A673 (cell line): ENCODE measurements at regions not wholly inside any gene's neighbourhood (a gene's known extent, or its start where the extent isn't known, plus 50 kb on each side); places are given as distances from the start of the nearest gene placed in this dataset.
"Not testable (repeated sequence)": the region's sequence is repeated elsewhere in the genome, so short reads cannot be mapped to it uniquely, and the experiment has no call there.

Source experiments
- BruUV-seq: library from RNA; stranded (reverse); fragments of 400-500 nt; replicated peaks from 2 replicates; lab custom pipeline; 2021; lab: Mats Ljungman, UMichigan
- CTCF ChIA-PET: fragments of 300-600 bp; sonication (Branson Sonifier 250); formaldehyde crosslinking; loops from one replicate; lab custom pipeline; 2022; ENCODE audit warnings: antibody characterized with exemption; lab: Charles Lee
- POLR2A ChIA-PET: fragments of 300-600 bp; sonication (Branson Sonifier 250); formaldehyde crosslinking; loops from one replicate; lab custom pipeline; 2022; ENCODE audit warnings: antibody characterized with exemption; ENCODE audit not compliant: low non-redundant PET; lab: Charles Lee
- DNase-seq: peaks from one replicate; pipeline ENCODE4 v3.0.0-alpha.2; 2015; ENCODE audit warnings: low spot score
- H3K27ac ChIP-seq: fragments of 200-600 bp; sonication (generic); 2 replicates; pipeline ENCODE4 v1.5.1; 2016; ENCODE audit warnings: mixed run types, low read depth, mild to moderate bottlenecking, mixed read lengths, antibody characterized with exemption, low read length; ENCODE audit not compliant: poor library complexity, severe bottlenecking
- H3K27me3 ChIP-seq: fragments of 200-600 bp; sonication (generic); replicated peaks from 2 replicates; pipeline ENCODE4 v1.6.1; 2017; ENCODE audit warnings: mixed run types, low read depth, mild to moderate bottlenecking, mixed read lengths, antibody characterized with exemption, low read length; ENCODE audit not compliant: insufficient read depth, poor library complexity
- H3K36me3 ChIP-seq: fragments of 200-600 bp; sonication (generic); 2 replicates; pipeline ENCODE4 v1.6.1; 2016; ENCODE audit warnings: mixed run types, mild to moderate bottlenecking, mixed read lengths, antibody characterized with exemption, low read length; ENCODE audit not compliant: insufficient read depth, poor library complexity, severe bottlenecking
- H3K4me1 ChIP-seq: fragments of 200-600 bp; sonication (generic); 2 replicates; pipeline ENCODE4 v1.6.1; 2017; ENCODE audit warnings: mixed run types, mild to moderate bottlenecking, mixed read lengths, antibody characterized with exemption, low read length; ENCODE audit not compliant: insufficient read depth, poor library complexity, severe bottlenecking
- H3K4me3 ChIP-seq: fragments of 200-600 bp; sonication (generic); 2 replicates; pipeline ENCODE4 v1.5.1; 2016; ENCODE audit warnings: low read depth, mixed run types, mild to moderate bottlenecking, mixed read lengths, low read length; ENCODE audit not compliant: poor library complexity, severe bottlenecking
- H3K9me3 ChIP-seq: fragments of 200-600 bp; sonication (generic); 2 replicates; pipeline ENCODE4 v1.6.1; 2016; ENCODE audit warnings: mixed run types, low read depth, mild to moderate bottlenecking, mixed read lengths, antibody characterized with exemption, low read length; ENCODE audit not compliant: poor library complexity, severe bottlenecking
- EZH2 ChIP-seq: fragments of 200-600 bp; sonication (generic); IDR thresholded peaks from 2 replicates; pipeline ENCODE4 v1.6.1; 2017; ENCODE audit warnings: borderline replicate concordance, low read depth, mild to moderate bottlenecking, mixed read lengths, antibody characterized with exemption, low read length; ENCODE audit not compliant: poor library complexity, severe bottlenecking
- intact Hi-C: fragments of 100-400 bp; cut with micrococcal nuclease; formaldehyde crosslinking; loops from one replicate; pipeline ENCODE4 v1.10.0; 2022; ENCODE audit not compliant: unreplicated experiment
- TF ChIP-seq, protein P1 (sequence below): fragments of 300-800, 200-600 bp; sonication (generic); conservative IDR thresholded peaks from 2 replicates; pipeline ENCODE4 v1.5.1; 2017; ENCODE audit warnings: low read depth, mild to moderate bottlenecking, antibody characterized with exemption, low read length, moderate library complexity, mixed read lengths

DNA sequence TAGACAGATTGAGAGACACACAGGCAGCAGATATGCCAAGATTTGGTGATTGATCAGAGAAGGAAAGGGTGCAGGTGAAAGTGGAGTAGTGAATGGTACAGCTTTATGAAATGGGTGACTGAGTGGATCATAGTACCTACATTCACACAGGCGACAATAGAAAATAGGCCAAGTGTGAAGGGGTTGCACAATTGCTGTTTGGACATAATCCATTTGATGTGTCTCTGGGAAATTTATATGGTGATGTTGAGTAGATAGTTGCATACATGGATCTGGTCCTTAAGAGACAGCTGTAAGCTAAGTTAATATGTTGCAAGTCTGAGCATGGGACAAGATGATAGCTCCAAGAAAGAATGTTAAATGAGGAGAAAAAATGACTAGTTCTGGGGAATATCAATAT, 118.6 kb upstream of the COP1 start:
- no peak for DNase-seq
- intact Hi-C loops, result no loop called here
- H3K4me3 ChIP-seq, result no peak overlapping the region

DNA sequence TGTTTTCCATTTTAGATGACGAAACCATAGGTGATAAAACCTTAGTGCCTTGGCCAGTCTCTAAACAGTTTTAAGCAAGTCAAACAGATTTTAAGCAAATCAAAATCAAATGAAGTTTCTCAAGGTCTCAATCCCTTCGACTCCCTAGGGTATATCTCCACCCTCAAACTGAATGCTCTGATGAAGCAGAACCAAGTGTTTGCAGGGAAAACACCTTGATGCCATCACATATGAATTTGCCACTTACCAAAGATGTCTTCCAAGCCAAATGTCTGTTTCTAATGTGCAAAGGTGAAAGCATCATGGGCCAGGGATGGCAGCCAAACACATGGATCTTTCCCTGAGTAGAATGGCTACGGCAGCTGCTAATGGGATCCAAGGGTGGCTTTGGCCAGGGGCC, 116.4 kb upstream of the COP1 start:
- CTCF ChIA-PET, result no interaction called here
- TF ChIP-seq EZH2, result no peak
- TF ChIP-seq, protein P1, sequence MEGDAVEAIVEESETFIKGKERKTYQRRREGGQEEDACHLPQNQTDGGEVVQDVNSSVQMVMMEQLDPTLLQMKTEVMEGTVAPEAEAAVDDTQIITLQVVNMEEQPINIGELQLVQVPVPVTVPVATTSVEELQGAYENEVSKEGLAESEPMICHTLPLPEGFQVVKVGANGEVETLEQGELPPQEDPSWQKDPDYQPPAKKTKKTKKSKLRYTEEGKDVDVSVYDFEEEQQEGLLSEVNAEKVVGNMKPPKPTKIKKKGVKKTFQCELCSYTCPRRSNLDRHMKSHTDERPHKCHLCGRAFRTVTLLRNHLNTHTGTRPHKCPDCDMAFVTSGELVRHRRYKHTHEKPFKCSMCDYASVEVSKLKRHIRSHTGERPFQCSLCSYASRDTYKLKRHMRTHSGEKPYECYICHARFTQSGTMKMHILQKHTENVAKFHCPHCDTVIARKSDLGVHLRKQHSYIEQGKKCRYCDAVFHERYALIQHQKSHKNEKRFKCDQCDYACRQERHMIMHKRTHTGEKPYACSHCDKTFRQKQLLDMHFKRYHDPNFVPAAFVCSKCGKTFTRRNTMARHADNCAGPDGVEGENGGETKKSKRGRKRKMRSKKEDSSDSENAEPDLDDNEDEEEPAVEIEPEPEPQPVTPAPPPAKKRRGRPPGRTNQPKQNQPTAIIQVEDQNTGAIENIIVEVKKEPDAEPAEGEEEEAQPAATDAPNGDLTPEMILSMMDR, result no peak
- no peaks in the 10 kb centered on the region for H3K36me3 ChIP-seq
- no peak overlapping the region for H3K27ac ChIP-seq
- no peak overlapping the region for H3K4me3 ChIP-seq
- peaks cover 3% of the 10 kb centered on the region for H3K27me3 ChIP-seq
- H3K4me1 ChIP-seq, result no peaks in the 10 kb centered on the region
- BruUV-seq, result no TSS peak
- intact Hi-C loops, result no loop called here
- DNase-seq, result no peak
- POLR2A ChIA-PET, result no interaction called here
- H3K9me3 ChIP-seq, result no peaks in the 10 kb centered on the region

More for the DNA sequence above, 118.6 kb upstream of the COP1 start:
- POLR2A ChIA-PET, result no interaction called here
- H3K9me3 ChIP-seq, result no peaks in the 10 kb centered on the region
- peaks cover 6% of the 10 kb centered on the region for H3K27me3 ChIP-seq
- CTCF ChIA-PET, result no interaction called here
- BruUV-seq, result no TSS peak
- H3K4me1 ChIP-seq, result no peaks in the 10 kb centered on the region
- H3K27ac ChIP-seq, result no peak overlapping the region
- TF ChIP-seq, protein P1, result no peak
- no peak for TF ChIP-seq EZH2
- no peaks in the 10 kb centered on the region for H3K36me3 ChIP-seq

DNA sequence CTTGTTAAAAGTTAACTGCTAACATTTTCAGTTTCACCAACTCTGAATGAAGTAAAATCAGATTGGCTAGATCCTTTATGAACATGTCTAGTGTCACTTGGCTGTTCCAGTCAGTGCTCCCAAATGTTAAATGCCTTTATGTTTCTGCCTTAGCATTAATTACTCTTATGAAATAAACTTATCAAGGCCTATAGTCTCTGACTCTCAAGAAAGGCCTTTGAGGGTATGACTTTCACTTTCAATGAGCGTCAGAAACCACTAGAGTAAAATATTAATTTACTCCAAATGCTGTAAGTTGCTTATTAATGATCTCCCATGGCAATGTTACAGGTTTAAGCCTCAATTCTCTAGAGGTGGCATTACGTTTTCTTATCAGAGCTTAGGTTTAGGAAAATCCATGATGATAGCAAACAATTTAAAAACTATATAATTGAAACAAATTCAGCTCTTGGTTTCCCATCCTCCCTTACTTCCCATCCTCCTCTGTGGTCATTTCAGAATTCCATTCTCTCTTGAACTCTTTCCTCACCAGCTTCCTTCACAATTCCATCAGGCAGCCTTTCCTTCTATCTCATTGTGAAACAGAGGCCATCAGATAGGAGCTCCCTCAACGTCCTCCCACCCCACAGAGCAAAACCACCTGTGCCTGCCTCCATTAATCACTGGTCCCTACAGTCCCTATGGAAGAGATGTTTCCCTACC, 108.6 kb upstream of the COP1 start:
- no TSS peak for BruUV-seq
- no peaks in the 10 kb centered on the region for H3K4me1 ChIP-seq
- TF ChIP-seq EZH2, result no peak
- TF ChIP-seq, protein P1, result no peak
- intact Hi-C loops, result no loop called here
- DNase-seq, result no peak
- ChIA-PET POLR2A (no interaction called here), CTCF (no interaction called here)
- H3K27ac ChIP-seq, result no peak overlapping the region
- no peaks in the 10 kb centered on the region for H3K9me3 ChIP-seq
- no peaks in the 10 kb centered on the region for H3K27me3 ChIP-seq
- no peaks in the 10 kb centered on the region for H3K36me3 ChIP-seq
- no peak overlapping the region for H3K4me3 ChIP-seq

DNA sequence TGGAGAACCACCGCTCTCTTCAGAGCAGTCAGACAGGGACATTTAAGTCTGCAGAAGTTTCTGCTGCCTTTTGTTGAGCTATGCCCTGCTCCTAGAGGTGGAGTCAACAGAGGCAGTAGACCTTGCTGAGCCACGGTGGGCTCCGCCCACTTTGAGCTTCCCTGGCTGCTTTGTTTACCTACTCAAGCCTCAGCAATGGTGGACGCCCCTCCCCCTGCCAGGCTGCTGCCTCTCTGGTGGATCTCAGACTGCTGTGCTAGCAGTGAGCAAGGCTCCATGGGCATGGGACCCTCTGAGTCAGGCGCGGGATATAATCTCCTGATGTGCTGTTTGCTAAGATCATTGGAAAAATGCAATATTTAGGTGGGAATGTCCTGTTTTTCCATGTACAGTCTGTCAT, 89.5 kb upstream of the COP1 start:
- CTCF ChIA-PET, POLR2A ChIA-PET, H3K9me3 ChIP-seq, H3K27ac ChIP-seq, H3K27me3 ChIP-seq, DNase-seq, BruUV-seq, H3K36me3 ChIP-seq, H3K4me3 ChIP-seq, intact Hi-C loops, H3K4me1 ChIP-seq: not testable (repeated sequence)
